CD4-positive, alpha-beta T cell treated with Interleukin-10 for 1 hour (primary cell): ENCODE measurements at regions not wholly inside any gene's neighbourhood (a gene's known extent, or its start where the extent isn't known, plus 50 kb on each side); places are given as distances from the start of the nearest gene placed in this dataset.

Experiments
- DNase-seq: peaks from one replicate; pipeline ENCODE4 v3.0.0-alpha.2; 2020

DNA sequence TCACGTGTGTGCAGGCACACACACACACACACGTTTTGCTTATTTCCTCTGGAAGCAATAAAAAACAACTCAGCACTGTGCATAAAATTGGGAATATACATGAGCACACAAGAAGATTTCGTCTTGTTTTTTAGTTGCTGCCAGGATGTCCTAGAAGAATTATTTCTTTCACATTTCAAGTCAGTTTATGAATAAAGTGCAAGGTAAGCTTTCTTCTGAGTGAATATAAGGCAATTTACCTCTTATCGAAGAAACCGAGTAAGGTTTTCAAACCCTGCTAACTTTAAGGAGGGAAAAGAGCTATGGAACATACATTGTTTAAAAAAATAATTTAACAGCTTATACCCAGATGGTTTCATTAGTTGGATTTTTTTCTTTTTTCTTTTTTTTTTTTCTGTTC, 855.4 kb upstream of the NR2F2 start:
- DNase-seq = no peak

DNA sequence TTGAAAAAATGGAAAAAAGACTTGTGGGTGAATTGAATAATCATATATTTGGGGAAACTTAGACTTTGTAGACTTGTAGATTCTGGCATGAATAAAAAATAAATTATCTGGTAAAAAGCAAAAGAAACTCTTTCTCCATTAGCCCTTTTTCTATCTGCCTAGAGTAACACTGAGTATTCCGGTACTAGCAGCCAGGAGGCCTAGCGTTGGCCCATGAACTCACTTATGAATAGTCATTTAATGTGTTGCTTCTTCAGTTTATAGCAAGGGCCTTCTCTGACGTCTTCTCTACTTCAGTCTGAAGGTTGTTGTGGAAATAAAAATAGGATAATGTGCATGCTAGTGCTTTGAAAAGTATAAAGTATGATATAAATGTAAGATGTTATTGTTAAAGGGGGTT, 851.2 kb upstream of the NR2F2 start:
- no peak for DNase-seq

DNA sequence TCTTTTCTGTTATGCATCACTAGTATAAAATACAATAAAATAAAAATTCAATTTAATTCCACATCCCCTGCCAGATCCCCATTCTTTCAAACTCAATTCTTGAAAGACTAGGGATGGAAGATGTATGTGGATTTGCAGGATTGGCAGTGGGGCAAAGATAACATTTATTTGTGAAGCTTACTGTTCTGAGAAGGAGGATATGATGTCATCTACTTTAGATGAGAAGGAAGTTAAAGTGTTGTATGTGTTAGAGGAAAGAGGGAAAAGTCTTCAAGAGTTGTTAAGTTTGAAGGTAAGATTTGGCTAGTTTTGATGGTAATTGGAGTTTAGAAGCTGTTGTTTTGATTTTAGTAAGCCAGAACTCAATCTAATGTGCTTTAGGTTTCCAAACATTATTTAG, 845.1 kb upstream of the NR2F2 start:
- DNase-seq = no peak

DNA sequence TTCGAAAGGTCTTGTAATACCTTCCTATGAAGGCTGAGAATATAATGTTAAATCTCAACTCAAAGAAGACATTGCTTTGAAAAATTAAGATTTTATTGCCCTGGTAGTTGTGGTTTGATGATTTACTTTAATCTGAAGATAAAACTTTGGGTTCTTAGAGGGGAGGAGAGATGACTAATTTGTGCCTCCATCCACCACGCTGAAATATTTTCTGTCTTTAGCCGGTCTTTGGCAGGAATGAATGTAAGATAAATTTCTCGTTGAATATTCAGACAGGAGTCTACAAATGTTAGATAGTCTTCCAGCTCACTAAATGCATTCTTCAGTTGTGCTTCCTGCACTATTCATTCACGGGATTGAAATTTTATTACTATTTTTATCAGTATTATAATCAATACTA, 844.3 kb upstream of the NR2F2 start:
- no peak for DNase-seq

DNA sequence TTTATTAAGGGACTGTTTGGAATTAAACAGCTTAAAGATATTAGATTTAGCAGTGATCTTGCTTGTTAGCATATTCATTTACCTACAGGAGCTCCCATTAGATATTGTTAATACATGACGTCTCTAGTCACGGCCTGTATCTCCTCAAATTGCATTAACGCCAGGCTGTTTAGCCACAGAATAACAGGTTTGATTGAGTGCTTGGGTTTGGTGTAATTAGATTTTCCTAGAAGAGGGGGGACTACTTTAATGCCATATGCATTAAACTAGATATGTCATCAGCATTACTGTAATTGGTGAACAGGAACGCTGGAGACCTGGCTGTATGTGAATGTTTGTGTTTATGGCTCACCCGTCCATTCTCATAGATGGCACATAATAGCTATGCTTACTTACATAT, 841.4 kb upstream of the NR2F2 start:
- DNase-seq = no peak

DNA sequence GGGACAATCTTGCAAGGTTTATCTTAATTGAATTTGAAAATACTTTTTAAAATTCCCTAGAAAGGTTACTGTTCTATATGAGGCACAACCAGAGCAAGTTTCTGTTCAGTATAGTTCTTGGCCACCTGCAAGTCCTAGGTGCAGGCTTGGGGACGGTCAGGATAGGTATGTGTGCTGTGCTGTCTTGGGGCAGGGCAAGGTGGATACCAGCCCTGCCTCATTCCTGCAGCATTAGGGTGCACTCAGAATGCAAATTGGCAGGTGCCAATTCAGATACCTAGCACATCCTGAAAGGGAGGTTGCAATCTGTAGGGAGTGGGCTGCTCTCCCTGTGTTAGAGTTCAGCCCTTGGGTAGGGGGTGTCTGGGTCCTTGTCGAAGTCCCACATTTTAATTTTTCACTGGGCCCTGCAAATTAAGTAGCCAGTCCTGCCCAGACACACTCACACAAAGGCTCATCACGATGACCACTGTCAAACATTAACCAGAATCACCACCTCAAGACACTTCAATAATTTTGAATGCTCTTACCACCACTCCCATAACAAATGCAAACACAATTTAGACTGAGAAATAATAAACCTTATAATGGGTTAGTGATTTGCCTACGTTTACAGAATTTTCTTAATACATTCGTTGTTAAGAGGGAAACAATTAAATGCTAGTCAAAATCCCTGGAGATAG, 838.0 kb upstream of the NR2F2 start:
- DNase-seq = no peak

DNA sequence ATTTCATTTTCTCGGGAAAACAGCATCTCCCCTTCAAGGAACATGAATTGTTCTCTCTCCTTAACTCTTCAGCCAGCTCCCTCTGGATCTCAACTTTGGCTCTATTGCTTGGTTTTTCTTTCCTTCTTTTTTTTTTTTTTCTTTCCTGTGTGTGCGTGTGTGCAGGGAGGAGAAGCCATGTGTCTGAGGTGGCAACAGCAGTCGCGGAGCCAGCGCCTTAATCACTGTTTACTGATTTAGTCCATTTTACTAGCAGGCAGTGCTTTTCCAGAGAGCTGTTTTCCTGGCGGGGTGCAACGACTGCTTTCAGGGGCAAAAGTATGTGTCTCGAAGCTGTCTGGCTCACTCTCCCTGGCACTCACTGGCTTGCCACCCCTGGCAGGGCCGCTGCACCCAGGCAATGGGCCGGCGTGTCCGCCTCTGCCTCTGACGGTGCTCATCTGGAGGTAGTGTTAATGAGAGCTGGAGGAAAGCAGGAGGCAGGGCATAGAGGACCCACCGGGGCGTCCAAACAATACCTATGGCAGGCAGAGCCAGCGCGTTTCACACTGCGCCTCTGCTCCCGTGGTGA, 835.4 kb upstream of the NR2F2 start:
- no peak for DNase-seq

DNA sequence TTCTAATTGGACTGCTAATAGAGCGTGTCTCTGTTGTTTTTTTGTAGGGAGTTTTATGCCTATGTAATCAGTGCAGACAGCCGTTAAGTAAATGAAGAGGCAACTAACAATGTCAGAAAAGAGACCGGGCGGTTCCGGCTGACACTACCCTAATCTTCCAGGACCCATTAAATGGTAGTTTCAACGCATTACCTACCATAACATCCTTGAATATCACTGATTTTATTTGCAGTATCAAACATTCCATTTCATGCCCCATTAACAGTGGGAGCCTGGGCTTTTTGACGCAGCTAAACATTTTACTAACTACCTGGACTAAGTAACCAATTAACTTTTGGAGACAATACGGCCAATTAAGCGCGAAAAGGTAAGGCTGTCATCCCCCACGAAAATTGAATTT, 832.9 kb upstream of the NR2F2 start:
- DNase-seq = no peak

DNA sequence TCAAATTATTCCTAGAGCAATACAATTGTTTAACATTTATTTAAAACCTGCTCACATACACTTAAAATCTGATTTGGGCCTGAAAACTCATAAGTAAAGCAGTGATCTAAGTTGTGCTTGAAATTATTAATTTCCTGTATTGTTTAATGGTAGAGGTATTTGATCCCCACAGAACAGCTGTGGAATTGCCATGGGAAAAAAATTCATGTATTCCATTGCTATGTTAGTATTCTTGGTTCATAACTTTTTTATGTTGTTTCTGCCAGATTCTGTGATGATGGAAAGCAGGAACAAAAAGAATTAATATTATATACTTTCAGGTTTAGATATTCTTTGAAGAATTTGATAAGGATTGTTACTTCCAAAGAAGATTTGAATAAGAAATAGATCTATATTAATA, 831.5 kb upstream of the NR2F2 start:
- no peak for DNase-seq

DNA sequence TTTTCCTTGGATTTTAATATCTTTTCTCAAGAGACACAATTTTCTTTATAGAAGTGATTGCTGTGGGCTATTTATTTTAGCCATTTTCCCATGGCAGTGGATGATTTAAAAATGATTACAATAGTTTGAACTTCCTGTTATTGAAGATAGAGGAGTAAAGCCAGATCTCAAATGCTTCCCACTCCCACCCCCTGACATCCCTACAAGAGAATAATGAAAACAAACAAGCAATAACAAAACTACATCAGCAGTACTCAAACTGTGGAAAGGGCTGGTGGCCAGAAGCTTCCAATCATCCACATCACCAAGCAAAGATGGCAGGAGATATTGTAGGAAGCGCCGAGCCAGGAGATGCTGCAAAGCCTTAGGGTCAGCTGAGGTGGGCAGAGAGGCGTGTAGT, 831.1 kb upstream of the NR2F2 start:
- no peak for DNase-seq

DNA sequence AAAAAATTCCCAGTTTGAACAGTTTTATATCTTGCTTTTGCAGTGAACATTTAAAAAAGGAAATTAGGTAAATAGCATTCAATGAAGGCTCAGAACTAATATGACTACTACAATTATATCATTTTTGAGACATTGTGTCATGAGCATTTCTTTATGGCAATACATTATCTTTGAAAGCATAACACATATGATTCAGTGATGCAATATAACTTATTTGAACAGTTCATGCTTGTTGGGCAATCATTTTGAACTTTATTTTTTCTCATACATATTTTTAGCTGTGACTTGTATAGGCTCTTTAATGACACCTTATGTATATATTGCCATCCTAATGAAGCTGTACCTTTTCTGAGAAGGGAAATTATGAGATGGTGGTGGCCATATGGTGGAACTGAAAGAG, 828.6 kb upstream of the NR2F2 start:
- DNase-seq = no peak

DNA sequence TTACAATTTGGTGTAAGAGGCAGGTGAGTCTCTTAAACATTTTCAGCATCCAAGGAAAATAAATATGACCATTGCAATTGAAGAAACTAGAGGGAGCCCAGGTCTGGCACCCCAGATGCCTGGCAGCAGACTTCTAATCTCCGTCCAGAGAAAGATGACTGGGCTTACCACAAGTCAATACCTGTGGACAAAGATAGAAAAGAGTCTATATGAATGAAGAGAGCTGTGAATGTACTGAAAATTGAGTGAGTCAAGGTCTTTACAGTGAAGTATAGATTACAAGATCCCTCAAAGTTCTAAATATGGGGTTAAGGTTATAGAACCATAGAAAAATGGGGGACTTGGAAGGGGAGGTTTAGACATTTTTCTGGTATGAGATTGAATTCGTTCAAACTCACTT, 827.4 kb upstream of the NR2F2 start:
- no peak for DNase-seq

DNA sequence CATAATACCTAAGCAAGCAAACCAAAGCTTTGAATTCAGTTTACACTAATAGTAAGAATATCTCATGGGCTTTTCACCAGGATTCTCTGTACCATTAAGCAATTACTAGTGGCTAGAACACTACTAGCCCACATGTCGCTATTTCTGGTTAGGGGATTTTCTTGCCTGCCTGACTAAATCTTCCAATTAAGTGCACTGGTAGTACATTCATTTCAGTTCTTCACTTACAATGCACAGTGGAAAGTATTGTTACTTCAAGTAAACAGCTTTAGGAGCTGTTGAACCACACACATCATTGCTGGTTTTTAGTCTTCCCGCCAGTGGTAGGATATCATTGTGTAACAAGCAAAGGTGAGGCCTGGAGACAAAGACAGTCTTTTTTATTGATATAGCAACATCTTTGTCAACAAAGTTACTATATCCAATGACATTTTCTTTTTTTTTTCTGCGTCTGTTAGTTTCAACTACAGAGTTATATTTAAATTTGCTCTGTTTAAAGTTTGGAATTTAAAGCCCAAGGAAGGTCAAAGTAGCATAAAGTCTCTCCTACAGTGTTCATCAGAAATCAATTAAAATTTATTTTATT, 826.8 kb upstream of the NR2F2 start:
- DNase-seq = no peak

DNA sequence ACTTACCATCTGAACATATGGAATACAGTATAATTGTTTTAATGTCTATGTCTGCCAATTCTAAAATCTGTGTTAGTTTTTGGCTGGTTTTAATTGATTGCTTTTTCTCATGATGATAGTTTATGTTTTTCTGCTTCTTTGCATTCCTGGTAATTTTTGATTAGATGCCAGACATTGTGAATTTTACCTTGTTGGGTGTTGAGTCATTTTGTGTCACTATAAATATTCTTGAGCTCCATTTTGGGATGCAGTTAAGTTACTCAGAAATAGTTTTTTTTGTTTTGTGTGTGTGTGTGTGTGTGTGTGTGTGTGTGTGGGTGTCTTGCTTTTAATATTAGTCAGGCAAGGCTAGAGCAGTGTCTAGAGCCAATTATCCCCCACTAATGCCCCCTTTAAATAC, 818.8 kb upstream of the NR2F2 start:
- no peak for DNase-seq

DNA sequence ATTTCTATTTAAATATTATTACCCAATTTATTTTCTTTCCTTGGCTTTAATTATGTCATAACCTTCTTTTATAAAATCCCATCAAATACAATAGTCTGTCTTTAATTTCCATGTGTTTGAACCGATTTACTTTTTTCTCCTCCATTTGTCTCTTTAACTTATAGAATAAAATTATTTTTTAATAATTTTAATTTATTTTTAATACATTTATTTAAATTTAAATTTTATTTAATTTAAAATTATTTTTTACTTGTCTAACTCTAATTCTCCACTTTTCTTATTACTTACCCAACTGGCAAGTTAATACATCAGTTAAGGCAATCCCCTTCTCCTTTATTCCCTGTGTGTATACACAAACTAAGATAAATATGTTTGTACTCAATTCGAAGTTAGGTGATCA, 817.6 kb upstream of the NR2F2 start:
- DNase-seq = no peak

DNA sequence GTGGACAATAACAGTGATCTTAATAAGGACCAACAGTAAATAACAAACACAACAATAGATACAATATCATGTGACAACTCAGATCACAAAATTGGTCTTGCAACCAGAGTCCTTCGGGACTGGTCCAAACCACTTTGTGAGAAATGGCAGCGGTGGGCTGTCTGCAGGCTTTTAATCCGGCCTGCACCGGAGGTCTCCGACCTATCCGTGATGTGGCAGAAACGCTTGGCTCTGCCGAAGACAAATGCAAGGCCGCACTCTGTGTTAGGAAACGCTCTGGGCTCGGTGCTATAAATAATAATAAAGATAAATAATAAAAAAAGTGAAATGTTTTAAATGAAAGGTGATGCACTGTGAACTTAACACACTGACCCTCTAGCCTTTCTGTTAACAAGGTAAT, 810.6 kb upstream of the NR2F2 start:
- DNase-seq = no peak

DNA sequence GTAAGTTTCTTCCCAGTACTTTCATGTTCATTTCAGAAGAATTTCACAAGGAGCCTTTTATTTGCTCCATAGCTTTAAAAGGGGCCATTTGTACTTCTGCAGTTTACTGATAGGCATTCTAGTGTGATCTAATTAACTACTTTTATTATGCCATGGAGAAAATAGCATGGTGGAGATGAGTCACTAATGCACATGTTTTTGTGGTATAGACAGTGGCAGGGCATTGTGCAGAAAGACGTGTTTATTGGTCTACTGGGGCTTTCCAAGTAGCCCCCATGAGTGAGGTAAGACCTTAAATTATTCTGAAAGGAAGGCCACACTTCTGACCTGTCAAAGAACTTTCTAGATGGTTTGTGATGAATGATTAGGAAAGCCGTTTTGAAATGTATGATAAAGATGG, 810.0 kb upstream of the NR2F2 start:
- DNase-seq = no peak

DNA sequence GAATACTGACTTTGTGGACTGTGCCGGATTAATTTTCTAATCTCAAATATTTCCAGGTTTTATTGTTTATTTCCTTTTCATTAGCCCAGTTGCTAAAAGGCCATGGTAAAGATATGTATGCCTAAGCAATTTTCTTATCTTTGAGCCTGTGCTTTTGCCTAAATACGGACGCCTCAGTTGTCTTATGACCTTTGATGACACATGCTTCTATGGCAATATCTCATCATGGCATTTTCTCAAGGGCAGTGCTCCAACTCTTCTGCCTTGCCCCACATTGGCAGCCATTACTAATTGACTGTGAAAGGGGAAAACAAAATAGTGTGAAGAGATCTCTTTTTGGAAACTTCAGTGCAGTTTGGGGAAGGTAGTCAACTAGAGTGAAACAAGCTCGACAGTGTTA, 809.6 kb upstream of the NR2F2 start:
- no peak for DNase-seq

DNA sequence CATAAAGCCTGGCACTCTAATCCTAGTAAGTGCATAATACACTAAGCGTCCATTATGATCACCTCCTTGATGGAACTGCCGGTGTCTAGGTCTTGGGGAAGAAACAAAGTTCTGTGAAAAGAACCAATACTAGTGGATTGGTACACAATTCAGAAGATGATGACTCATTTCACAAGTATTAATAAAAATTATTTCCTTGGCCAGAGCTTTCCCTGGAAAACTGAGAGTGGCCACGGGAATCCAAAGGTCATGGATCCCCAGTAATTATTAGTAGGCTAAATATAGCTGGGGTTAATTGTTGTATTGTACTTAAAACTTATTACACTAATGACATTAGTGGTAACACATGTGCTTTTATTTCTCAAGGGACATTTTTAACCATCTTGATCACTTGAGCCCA, 808.0 kb upstream of the NR2F2 start:
- DNase-seq = no peak

DNA sequence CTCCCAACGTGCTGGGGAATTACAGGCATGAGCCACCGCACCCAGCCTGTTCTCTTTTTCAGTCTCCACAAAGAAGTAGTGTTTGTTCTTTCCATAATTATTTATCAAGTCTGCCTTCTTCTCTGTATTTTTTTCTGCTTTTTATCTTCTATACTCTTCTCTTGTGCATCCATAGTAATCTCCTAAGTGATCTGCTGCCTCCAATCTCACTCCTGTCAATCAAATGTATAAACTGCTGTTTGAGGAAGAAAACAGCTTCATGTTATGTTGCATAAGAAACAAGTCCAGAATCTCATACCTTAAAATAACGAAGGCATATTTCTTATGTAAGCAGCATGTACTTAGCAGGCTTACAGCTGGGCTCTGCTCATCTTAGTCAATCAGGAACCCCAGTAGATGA, 801.6 kb upstream of the NR2F2 start:
- DNase-seq = no peak

DNA sequence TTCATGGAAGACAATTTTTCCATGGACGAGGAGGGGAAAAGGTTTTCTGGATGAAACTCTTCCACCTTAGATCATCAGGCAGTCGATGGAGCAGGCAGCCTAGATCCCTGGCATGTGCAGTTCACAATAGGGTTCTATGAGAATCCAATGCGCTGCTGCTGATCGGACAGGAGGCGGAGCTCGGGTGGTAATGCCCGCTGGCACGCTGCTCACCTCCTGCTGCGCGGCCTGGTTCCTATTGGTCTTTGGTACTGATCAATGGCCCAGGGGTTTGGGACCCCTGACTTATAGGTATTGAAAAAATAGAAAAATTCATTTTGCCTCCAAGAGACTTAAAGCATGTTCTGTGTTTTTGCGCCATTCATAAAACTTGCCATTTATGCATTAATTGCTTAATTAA, 793.9 kb upstream of the NR2F2 start:
- no peak for DNase-seq

DNA sequence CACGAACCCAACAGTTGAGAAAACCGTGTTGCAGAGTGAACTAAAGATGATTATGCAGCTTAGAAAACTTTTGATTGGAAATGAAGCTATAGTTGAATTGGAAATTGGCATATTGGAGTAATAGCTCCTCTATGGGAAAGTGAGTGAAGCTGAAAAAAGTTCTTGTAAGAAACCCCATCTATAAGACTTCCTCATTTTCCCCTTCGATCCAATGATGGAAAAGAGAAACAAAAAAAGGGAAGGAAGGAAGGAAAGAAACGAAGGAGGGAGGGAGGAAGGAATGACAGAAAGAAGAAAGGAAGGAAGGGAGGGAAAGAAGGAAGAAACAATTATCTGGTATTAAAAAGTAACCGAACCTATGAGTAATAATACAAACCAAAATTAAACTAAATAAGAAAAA, 791.8 kb upstream of the NR2F2 start:
- DNase-seq = no peak

DNA sequence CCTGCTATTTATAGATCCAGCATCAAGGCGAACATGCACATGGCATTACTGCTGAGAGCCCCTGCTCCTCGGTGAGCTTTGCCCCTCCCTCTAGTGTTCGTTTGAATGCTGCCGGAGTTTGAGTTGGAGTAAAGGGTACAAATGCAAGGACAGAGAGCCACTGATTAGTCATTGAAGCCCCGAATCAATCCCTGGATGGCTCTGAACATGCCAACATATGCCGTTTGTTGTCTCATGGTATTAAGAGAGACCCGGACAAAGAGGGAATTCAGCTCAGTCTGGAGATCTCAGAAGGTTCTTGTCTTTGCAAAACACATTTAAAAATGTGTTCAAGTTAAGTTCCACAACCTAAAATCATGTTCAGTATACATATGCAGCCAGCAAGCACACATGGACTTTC, 789.2 kb upstream of the NR2F2 start:
- no peak for DNase-seq

DNA sequence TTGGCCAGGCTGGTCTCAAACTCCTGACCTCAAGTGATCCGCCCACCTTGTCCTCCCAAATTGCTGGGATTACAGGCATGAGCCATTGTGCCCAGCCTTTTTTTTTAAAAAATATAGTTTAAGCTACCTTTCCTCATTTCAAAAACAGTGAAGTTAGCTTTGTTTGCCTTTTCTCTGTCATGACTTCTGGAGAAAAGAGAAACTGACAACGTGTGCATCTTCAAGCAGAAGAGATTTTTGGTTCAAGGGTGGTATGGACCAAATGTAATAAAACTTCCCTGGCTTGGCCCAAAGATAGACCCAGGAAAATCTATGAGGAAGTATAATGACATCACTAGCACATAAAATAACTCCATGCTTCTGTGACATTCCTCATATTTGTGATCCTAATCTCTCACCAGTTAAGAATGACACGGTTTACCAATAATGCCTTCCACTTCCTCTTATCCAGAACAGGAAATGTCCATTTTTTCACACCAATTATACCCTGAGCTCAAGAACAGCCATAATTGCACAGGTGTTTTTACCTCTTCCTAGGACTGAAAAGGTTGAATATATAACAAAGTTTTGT, 781.2 kb upstream of the NR2F2 start:
- DNase-seq = no peak

DNA sequence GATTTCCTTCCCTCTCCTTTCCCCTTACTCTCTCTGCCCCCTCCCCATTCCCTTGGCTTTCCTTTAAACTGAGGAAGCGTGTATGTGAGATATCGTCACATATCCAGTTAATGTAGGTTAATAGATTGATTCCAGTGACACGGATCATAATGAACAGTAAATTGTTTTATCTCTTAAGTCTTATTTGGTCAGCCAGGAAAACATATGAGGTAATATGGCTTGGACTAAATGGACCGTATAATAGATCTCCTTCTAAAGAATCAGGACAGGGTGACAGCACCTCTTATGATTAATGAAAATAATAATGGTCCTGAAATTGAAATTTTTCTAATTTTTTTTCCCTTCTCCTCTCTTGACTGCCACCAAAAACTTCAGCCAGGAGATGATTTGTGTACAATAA, 779.8 kb upstream of the NR2F2 start:
- no peak for DNase-seq
